ENCODE measurements at regions not wholly inside any gene's neighbourhood (a gene's known extent, or its start where the extent isn't known, plus 50 kb on each side); places are given as distances from the start of the nearest gene placed in this dataset.
A peak's percentile ranks its signal among the peaks of the same experiment; 100 is the strongest.

DNA sequence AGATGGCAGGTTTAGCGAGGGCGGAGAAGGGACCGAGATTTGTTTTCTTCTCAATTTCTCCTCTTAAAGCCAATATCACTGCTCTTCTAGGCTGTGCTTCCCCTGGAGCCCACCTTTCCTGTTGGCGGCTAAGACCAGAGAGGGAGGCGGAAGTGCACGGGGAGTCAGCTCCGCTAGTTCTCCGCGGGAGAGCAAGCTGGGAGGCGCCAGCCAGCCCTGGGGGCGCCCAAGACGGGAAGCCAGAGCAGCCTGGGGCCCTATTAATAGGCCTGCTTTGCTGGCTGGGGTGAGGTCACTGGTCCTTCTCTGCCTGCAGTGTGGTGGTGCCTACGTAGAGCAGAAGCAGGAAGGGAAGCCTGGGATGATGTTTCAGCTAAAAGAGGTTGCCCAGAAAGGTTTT, 61.6 kb downstream of the LSM5 start:
- no peak for DNase-seq

DNA sequence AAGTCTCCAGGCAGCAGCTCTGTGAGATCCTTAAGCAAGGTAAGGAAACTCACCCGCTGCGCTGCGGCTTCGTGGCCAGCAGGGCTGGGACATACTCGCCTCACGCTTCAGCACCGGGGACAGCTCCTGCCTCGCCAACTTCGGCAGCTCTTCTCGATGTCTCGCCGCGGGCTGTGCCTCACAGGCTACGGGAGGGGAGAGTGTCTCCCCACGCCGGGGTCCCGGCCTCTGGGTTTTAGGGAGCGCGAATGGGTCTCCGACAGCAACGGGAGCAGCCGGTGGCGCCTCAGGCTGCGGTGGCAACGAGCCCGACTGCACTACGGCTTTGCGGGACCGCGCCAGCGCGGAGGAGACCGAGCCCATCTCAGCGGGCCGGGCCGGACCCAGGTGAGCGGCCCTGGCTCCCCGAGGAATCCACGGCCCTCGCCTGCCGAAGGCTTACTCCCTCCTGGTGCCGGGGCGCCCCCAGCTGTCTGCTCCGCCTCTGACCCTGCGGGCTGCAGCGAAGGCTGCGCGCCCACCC, 62.4 kb downstream of the LSM5 start:
- DNase-seq: peak; percentile 13

DNA sequence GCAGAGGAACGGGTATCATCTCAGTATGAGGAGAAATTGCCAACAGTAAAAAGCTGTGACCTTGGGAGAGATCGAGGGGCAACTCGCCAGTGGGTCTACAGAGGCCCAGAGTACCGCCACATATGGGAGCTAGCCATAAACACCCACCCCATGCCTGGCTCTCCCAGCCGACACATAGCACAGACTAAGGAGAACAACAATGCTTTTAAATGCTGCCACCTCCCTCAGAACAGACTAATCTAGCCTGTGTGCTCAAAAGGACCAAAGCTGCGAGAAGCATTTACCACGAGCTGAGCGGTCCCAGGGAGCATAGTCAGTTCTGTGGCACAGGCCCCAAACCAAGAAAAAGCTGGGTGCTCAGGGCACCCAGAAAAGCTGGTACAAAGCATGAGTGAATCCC, 73.3 kb downstream of the LSM5 start:
- DNase-seq: no peak

DNA sequence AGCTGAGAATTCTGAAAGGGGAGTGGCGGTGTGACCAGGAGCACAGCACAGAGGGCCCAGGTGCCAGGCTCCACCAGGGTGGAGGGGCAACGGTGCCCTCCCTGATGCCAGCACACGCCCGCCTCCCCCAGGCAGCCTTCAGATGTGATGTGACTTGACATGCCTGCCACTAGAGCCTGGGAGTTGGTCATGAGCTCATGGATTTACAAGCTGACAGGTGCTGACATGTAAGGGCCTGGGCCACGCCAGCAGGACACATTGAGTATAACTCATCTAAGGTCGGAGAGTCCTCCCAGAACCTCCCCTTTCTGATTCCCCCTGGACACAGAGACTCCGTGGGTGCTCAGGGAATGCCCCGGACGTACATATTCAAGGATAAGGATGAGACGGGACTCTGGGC, 74.2 kb downstream of the LSM5 start:
- no peak for DNase-seq

DNA sequence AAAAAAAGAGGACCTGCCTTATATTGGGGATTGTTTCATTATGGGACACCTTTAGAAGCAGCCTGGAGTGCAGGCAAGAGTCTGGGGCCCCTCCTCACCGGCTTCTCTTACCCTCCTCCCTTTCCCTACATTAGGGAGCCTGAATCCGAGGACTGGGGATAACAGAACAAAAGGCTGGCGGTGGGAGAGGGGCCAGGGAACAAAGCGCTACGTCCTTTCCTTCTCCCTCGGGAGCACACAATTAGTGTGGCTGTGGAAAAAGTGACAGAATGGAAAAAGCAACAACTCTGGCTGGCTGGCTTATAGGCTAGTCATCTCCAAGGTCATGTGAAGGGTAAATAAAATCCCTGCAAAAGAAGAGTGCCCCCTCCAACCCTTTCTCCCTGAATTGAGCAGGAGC, 74.7 kb downstream of the LSM5 start:
- DNase-seq: no peak

DNA sequence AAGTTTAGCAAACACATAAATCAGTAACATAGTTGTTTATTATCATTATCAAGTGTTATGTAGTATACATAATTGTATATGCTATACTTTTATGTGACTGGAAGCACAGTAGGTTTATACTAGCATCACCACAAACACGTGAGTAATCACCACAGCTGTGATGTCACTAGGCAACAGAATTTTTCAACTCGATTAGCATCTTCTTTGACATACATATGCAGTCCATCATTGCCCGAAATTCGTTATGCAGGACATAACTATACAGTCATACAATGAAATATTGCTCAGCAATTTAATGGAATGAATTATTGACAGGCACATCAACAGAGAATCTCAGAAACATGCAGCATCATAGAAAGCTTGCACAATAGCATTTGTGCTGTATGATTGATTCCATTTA, 77.7 kb downstream of the LSM5 start:
- DNase-seq: no peak

DNA sequence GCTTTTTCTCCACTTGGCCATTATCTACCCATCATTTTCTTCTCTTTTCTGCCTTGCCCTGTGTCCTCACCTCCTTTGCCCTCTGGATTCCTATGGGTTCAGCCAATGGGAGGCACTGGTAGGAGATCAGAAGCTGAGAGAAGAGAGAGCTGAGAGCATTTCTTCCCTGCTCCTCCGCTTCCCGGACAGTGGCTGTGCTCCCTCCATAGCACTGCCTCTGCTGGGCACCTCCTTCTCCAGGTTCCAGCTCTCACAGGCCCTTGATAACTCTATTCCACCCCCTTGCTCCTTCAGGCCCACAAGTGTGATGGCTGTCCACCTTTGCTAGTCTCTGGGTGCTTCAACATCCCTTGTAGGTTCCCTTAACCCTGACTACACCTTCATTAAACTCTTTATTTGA, 79.6 kb downstream of the LSM5 start:
- no peak for DNase-seq

DNA sequence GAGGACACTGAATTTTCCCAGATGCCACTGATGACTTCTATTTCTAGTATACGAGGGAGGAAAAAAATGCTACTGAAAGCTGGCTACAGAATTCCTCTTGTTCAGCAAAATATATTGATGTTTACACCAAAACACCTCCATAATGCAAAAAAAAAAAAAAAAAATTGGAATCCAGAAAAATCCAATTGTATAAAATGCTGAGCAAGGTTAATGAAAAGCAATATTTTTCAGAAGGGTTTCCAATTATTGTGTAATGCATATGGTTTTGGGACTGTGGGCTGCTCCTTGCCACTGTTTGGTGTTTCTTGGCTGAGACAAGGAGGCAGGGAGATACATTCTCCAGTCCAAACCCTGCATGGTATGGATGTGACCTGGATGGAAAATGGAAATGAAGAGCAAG, 83.8 kb downstream of the LSM5 start:
- no peak for DNase-seq

DNA sequence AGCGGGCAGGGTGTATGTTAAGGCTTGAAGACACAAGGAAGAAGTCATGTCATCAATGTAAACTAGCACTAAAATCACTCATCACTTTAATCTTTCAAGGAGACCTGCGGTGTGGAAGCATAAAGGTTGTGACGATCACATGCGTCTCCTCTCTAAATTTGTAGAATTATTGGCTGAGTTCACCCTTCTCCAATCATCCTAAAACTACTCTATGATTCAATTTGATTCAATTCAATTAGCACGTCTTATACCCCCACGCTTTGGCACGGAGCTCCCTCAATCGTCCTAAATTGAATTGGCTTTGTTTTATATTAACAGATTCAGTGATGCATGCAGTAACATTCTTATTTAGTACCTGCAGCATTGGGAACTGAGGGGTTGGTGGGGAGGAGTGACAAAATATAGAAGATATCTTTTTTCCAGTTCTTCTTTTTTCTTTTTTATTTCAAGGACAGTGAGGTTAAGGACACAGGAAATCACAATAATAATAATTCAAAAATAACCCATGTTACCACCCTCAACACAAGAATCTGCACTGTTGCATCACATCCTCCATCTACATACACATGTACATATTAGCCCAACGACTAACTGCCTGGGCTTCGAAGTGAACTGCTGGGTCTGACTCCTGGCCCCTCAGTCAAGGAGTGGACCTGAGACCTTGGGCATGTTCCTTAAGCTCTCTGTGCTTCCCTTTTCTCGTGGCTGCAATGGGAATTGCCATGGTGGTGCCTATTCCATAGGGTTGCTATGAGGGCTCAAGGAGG, 86.5 kb downstream of the LSM5 start:
- DNase-seq: no peak

DNA sequence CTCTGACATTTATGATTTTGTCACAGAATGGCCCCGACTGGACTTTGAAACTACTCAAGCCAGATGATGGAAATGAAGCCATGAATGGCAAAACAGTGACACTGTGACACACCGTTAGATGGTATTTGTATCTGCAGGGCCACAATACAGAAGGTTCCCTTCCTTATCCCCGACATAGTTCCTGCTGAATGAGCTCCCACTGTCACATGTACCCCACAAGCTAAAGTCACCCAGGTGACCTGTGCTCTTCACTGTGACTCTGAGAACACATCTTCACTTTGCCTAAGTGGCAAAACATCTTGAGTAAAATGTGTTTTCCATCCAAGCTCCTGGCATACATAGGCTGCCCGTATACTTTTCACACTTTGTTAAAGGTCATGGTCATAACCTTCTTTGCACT, 89.5 kb downstream of the LSM5 start:
- no peak for DNase-seq

DNA sequence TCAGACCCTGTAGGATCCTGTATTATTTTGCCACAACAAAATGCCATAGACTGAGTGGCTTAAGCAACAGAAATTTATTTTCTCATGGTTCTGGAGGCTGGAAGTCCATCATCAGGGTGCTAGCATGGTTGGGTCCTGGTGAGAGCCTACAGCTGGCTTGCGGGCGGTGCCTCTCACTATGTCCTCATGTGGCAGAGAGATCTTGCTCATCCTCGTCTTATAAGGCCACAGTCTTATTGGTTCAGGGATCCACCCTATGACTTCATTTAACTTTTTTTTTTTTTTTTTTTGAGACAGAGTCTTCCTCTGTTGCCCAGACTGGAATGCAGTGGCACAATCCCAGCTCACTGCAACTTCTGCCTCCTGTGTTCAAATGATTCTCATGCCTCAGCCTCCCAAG, 90.9 kb downstream of the LSM5 start:
- no peak for DNase-seq

DNA sequence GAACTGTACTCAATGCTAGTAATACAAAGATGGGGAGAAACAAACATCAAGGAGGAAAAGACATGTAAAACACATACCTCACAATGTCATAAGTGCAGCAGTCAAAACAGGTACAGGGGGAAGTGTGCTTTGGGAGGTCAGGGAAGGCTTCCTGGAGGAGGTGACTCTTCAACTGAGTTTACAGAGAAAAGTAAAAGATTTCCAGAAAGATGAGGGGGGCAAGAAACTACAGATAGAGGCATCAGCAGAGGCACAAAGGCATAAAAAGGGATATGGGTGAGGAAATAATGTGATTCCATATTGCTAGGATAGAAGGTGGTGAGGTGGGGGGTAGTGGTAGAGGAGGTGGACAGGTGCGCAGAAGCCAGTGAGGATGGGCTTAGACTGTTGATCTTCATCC, 95.0 kb downstream of the LSM5 start:
- DNase-seq: no peak

DNA sequence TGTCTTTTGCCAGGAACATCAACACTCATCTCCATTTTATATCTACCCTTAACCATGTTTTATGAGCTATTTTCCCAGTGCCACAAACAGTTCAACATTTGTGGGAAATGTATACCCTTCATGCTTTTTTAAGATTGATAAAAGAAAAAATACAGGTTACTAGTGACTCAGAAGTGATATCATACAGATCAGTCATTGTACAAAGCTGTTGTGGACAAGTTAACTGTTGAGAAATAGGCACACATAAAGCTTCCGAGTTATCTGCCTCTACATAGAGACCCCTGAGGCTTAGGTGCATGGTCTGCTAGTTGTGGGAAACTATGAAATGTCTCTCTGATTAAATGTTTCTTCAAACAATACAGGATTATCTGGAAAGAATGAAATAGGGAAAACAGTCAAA, 96.3 kb downstream of the LSM5 start:
- DNase-seq: no peak

DNA sequence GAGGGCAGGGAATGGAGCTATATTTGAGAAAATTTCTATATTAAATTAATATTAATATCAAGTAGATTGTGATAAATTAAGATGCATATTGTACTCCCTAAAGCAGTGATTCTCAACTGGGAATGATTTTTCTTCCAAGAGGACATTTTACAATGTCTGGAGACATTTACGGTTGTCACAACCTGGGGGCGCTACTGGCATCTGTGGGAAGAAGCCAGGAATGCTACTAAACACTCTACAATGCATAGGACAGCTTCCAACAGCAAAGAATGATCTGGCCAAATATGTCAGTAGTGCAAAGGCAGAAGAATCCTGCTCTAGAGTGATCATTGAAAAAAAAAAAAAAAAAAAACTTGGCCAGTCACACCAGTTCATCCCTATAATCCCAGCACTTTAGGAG, 100.0 kb downstream of the LSM5 start:
- DNase-seq: no peak

DNA sequence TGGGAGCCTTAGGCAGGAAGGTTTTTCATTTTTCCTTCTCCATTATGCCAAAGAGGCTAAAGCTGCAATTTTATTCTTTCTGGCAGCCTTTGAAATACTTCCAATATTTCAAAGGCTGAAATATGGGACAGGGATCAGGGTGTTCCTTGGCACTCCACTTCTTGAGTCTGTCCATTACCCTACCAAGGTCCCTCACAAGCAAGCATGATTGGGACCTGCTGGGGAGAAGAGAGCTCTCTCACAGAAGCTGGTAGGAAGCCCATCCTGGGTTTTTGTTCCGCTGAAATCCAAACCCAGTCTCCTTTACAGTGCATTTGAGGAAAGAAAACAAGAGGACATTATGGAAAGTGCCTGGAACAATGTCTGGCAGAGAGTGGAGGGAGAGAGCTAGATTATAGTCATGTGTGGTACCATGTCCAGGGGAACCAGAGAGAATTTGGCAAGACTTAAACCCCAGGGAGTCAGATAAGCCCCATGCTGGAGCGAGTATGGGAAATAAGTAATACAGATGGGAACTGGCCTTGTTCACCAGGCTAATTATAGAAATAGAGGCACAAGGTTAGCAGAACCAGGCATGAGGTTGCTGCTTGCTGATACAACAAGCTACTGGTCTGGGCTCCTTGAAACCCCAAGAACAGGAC, 104.7 kb downstream of the LSM5 start:
- no peak for DNase-seq

DNA sequence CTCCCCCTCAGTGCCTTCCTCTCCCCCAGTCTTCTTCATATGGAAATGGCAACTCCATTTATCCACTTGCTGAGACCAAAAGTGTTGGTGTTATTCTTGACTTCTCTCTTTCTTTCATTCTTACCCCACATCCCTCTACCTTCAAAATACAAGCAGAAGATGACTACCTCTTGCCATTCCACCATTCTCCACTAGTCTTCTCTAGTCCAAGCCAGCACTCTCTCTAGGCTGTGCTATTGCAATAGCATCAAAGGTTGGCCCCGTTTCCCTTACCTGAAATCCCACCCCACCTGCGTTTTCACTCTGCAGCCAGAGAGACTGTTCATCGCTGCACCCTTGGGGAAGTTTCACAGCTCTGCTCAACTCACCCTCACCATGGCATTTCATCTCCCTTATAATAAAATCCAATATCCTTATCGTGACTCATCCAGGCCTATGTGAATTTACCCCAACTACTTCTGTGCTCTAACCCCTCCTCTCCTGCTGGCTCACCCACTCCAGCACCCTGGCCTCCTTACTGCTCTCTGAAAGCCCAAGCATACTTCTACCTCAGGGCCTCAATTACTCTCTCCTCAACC, 109.1 kb downstream of the LSM5 start:
- no peak for DNase-seq

DNA sequence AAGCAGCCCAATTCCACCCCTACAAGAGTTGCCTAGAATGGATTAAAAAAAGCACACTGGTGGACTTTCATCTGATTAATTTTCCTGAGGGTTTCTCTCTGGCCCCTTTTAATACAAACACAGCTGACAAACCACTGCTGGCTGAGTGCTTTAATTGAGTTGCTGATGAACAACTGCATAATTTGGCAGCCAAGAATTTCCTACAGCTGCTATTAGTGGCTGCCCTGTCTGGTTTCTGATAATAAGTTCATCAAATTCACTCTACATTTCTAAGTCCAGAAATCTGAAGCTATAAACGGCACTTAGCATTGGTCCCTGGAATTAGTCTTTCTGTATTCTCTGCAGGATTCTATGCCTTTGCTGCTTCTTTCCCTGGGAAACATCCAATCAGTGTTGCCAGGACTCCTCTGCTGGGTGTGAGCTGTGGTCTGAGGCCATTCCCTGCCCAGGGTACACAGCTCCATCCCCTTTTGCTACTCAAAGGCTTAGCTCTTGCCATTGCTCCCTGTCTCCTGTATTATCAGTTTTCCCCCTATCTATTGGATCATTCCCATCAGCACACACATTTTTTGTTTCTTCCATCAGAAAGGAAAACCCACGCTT, 110.6 kb downstream of the LSM5 start:
- DNase-seq: no peak

DNA sequence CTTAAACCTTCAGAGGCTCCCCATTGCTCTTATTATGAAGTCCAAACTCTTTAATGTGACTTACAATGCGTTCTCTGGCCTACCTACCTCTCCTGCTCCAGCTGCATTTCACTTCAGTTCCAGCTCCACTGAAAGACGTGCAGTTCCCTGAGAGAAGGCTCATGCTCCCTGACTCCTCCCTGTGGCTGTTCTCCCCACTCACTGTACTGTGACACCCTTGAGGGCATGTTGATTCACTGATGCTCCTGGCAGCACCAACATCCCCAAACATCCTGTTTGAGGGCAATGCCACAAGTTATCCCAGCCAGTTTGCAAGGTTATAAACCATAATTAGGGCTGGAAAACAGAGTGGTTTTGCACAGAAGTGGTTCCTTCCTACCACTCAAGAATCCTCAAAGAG, 111.2 kb downstream of the LSM5 start:
- DNase-seq: no peak

DNA sequence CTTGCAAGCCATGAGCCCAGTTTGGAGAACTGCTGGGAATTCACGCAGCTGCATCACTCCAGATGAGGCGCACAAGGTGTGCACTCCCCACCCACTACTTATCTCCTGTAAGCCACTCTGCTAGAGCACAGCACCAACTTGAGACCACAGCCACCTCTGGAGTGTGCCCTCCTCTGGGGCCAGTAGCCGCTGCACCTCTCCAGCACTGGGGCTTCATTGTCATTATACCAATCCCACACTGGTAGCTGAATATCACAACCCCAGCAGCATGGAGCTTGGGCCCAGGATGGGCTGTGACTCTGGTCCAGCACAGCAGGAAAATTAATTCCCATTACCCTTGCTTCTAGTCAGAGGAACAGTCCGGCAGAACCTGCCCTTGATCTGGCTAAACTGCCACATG, 125.6 kb downstream of the LSM5 start:
- DNase-seq: no peak

DNA sequence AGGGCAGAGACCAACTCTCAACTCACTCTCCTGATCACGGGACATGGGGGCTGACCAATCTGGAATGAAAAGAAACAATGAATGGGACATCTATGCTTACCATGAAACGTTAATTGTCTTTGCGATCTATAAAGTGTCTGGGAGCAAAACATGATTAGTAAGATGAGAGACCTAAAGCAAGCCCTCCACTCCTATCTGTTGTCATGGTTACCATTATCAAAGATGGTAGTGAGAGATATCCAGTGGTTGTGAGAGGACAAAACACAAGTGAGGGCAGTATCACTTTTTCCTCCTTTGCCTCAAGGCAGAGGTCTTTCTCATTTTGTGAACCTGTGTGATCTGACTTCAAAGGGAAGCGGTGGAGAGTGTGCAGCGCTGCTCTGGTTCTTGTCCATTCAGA, 130.1 kb downstream of the LSM5 start:
- no peak for DNase-seq

DNA sequence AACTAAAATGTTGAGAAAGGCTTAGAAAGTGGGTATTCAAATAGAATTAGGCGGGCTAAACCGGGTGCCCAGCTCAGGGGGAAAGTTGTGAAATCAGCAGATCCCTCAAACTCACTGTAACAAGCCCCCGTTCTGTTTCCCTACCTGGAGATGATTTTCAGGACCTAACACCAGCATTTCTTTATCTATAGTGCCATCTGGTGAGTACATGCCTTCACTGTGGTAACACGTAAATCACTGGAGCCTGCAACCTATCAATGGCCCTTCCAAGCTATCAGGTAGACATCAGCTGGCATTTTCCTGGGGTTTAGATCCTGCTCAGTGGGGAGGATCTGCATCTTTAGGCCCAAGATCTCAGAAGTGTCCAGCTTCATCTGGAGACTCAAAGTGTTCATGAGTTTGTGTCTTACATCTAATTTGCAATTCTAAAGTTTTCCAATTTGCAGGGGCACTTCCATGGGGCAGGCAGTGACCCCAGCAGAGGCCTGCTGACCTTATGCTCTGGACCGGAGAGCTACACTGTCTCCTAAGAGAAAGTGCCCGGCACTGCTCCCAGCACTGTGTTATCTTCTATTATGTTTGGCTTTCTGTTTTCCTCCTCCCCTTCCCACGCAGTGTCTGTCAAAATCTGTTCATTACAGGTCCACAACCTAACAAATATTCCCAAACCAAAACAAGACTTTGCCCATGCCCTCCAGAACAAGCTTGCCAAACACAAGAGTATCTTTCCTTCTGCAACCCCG, 132.5 kb downstream of the LSM5 start:
- DNase-seq: no peak

DNA sequence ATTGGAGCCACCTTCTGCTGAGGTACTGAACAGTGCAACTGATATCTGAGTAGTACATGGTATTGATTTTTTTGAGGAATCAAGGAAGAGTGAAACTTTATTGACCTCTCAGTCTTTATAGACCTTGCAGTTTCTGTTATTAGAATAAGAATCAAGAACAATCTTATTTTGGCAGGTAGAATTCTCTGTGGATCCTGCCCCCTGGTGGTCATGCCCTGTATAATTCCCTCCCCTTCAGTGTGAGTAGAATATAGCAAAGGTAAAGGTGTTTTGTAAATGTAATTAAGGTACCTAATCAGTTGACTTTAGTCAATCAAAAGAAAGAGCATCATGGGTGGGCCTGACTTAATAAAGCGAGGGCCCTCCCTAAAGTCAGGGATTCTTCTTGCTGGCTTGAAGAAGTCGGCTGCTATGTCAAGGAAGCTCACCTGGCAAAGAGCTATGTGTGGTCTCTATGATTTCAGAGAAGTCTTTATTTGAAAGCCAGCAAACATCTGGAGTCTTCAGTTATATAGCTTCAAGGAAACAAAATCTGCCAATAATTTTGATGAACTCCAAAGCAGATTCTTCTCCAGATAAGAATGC, 142.8 kb downstream of the LSM5 start:
- DNase-seq: no peak

DNA sequence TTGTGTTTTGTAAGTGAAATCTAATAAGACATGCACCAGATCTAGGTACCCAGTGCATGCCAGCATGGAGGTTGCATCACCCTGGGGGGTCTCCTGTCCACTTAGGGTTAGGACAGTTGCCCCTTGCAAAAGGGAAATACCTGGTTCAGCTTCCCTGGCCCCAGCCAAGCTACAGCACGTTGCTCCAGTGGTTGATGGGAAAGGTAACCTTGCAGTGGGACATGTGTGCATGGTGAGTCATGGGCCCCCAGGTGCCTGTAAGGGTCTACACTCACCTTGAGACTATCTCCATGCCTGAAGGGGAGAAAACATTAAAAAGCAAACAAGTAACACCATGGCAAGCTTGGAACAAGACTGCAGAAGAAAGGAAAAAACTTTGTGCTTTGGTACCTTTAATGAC, 143.9 kb downstream of the LSM5 start:
- DNase-seq: no peak
